ENCODE measurements at regions not wholly inside any gene's neighbourhood (a gene's known extent, or its start where the extent isn't known, plus 50 kb on each side); places are given as distances from the start of the nearest gene placed in this dataset.
"Not testable (repeated sequence)": the region's sequence is repeated elsewhere in the genome, so short reads cannot be mapped to it uniquely, and the experiment has no call there.

- H3K4me3 ChIP-seq (ENCODE audit: low read depth, low read length), result no peak overlapping the region
- no peaks in the 10 kb centered on the region for H3K36me3 ChIP-seq (replicated peaks)
- TF ChIP-seq, protein P1, sequence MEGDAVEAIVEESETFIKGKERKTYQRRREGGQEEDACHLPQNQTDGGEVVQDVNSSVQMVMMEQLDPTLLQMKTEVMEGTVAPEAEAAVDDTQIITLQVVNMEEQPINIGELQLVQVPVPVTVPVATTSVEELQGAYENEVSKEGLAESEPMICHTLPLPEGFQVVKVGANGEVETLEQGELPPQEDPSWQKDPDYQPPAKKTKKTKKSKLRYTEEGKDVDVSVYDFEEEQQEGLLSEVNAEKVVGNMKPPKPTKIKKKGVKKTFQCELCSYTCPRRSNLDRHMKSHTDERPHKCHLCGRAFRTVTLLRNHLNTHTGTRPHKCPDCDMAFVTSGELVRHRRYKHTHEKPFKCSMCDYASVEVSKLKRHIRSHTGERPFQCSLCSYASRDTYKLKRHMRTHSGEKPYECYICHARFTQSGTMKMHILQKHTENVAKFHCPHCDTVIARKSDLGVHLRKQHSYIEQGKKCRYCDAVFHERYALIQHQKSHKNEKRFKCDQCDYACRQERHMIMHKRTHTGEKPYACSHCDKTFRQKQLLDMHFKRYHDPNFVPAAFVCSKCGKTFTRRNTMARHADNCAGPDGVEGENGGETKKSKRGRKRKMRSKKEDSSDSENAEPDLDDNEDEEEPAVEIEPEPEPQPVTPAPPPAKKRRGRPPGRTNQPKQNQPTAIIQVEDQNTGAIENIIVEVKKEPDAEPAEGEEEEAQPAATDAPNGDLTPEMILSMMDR (IDR thresholded peaks at IDR 0.05; ENCODE audit: low read depth, low read length, missing control alignments), result no peak
- no peaks in the 10 kb centered on the region for H3K27me3 ChIP-seq (replicated peaks)
- in situ Hi-C loops (cut with HindIII; ENCODE audit: low pct_ligation_motif_present, low sequenced_read_pairs), result no loop called here
- no peak overlapping the region for H3K27ac ChIP-seq
- DNase-seq, result no peak
These were observed 98.4 kb upstream of the OR9G4 start for GRCh38 chr11:56846631-56847576.

- H3K4me3 ChIP-seq (ENCODE audit: low read depth, low read length), result no peak overlapping the region
- TF ChIP-seq, protein P1 (IDR thresholded peaks at IDR 0.05; ENCODE audit: low read depth, low read length, missing control alignments), result no peak
- H3K27ac ChIP-seq, result no peak overlapping the region
- H3K27me3 ChIP-seq (replicated peaks), result no peaks in the 10 kb centered on the region
- H3K36me3 ChIP-seq (replicated peaks), result no peaks in the 10 kb centered on the region
- DNase-seq, result no peak
- in situ Hi-C loops (cut with HindIII; ENCODE audit: low pct_ligation_motif_present, low sequenced_read_pairs), result no loop called here
These were observed 96.7 kb upstream of the OR9G4 start for GRCh38 chr11:56845121-56845732.

DNA sequence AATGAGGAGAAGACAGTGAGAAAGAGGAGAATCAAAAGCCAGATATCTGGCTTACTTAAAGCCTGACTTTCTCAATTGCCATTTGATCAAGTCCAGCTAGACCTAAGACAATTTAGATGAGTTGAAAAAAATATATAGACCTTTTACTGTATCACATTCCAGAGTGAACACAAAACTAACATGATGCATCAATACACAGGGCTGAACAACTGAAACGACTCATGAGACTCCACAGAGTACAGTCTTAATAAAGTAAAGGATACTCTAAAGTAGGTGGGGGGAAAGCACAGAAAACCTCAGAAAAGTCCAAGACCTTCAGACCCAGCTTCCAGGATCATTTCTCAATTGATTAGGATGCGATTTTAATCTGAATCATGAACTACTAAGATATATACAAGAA, 95.3 kb upstream of the OR9G4 start:
- TF ChIP-seq, protein P1 (IDR thresholded peaks at IDR 0.05; ENCODE audit: low read depth, low read length, missing control alignments), result no peak

GRCh38 chr11:56842814-56843794, 94.6 kb upstream of the OR9G4 start:
- TF ChIP-seq, protein P1 (IDR thresholded peaks at IDR 0.05; ENCODE audit: low read depth, low read length, missing control alignments), result no peak
- Histone ChIP-seq H3K27me3 (replicated peaks) (no peaks in the 10 kb centered on the region), H3K36me3 (replicated peaks) (no peaks in the 10 kb centered on the region), H3K27ac (no peak overlapping the region), H3K4me3 (ENCODE audit: low read depth, low read length) (no peak overlapping the region)
- in situ Hi-C loops (cut with HindIII; ENCODE audit: low pct_ligation_motif_present, low sequenced_read_pairs), result no loop called here
- DNase-seq, result no peak

More for the DNA sequence above, 95.3 kb upstream of the OR9G4 start:
- no peak overlapping the region for H3K27ac ChIP-seq
- no peak overlapping the region for H3K4me3 ChIP-seq (ENCODE audit: low read depth, low read length)
- in situ Hi-C loops (cut with HindIII; ENCODE audit: low pct_ligation_motif_present, low sequenced_read_pairs), result no loop called here
- DNase-seq, result no peak
- no peaks in the 10 kb centered on the region for H3K27me3 ChIP-seq (replicated peaks)
- no peaks in the 10 kb centered on the region for H3K36me3 ChIP-seq (replicated peaks)

- Histone ChIP-seq H3K27me3 (replicated peaks) (no peaks in the 10 kb centered on the region), H3K4me3 (ENCODE audit: low read depth, low read length) (no peak overlapping the region), H3K27ac (no peak overlapping the region), H3K36me3 (replicated peaks) (no peaks in the 10 kb centered on the region)
- peak; percentile 64 for DNase-seq
- TF ChIP-seq, protein P1 (IDR thresholded peaks at IDR 0.05; ENCODE audit: low read depth, low read length, missing control alignments), result peak; percentile 80
- in situ Hi-C loops (cut with HindIII; ENCODE audit: low pct_ligation_motif_present, low sequenced_read_pairs), result no loop called here
These were observed 92.8 kb upstream of the OR9G4 start for GRCh38 chr11:56841210-56841810.

GRCh38 chr11:56827357-56827756, 78.9 kb upstream of the OR9G4 start:
- DNase-seq; H3K27me3 ChIP-seq (replicated peaks); H3K36me3 ChIP-seq (replicated peaks); H3K4me3 ChIP-seq (ENCODE audit: low read depth, low read length); H3K27ac ChIP-seq; in situ Hi-C loops (cut with HindIII; ENCODE audit: low pct_ligation_motif_present, low sequenced_read_pairs): not testable (repeated sequence)

All from brain microvascular endothelial cell (primary cell).